Femur (tissue), 1 donor: ENCODE measurements at regions not wholly inside any gene's neighbourhood (a gene's known extent, or its start where the extent isn't known, plus 50 kb on each side); places are given as distances from the start of the nearest gene placed in this dataset.

Experiments
- DNase-seq: peaks from one replicate; pipeline ENCODE4 v3.0.0-alpha.2; 2017

GRCh38 chr2:70036290-70036689, 51.0 kb upstream of the PCBP1 start:
- DNase-seq: no peak

GRCh38 chr2:70035344-70035844, 51.9 kb upstream of the PCBP1 start:
- DNase-seq: no peak

GRCh38 chr2:70030724-70031420, 56.4 kb upstream of the PCBP1 start:
- no peak for DNase-seq

GRCh38 chr2:70029814-70030409, 57.4 kb upstream of the PCBP1 start:
- DNase-seq: peak; percentile 84

GRCh38 chr2:70024284-70024683, 62.9 kb upstream of the ASPRV1 start:
- DNase-seq: no peak

- DNase-seq: no peak
These were observed 57.7 kb upstream of the ASPRV1 start for GRCh38 chr2:70019096-70019495.

- no peak for DNase-seq
These were observed 56.5 kb upstream of the ASPRV1 start for GRCh38 chr2:70017962-70018361.

- no peak for DNase-seq
These were observed 53.5 kb upstream of the ASPRV1 start for GRCh38 chr2:70014959-70015358.

GRCh38 chr2:70012887-70013286, 51.5 kb upstream of the ASPRV1 start:
- no peak for DNase-seq

GRCh38 chr2:70011786-70012185, 50.4 kb upstream of the ASPRV1 start:
- no peak for DNase-seq

GRCh38 chr2:70011335-70011734, 49.9 kb upstream of the ASPRV1 start:
- no peak for DNase-seq
